Uterus (tissue), 3 donors: ENCODE measurements at regions not wholly inside any gene's neighbourhood (a gene's known extent, or its start where the extent isn't known, plus 50 kb on each side); places are given as distances from the start of the nearest gene placed in this dataset.
A peak's percentile ranks its signal among the peaks of the same experiment; 100 is the strongest.

Experiments
- DNase-seq, 2 donors: peaks; one replicate each; pipeline ENCODE4 v3.0.0-alpha.2; 2019 to 2020
- H3K27ac ChIP-seq, 2 donors: fragments of 200-600 bp; sonication (generic); 1 replicate in 1 of 2; 2 replicates in 1 of 2; pipeline ENCODE4 v1.5.1; 2016 to 2018
- H3K27me3 ChIP-seq, 2 donors: fragments of 200-600 bp; sonication (generic); one replicate each; pipeline ENCODE4 v1.5.1; 2018 to 2019; ENCODE audit warnings: control low read depth in 1 of 2
- H3K36me3 ChIP-seq, 2 donors: fragments of 200-600 bp; sonication (generic); one replicate each; pipeline ENCODE4 v1.5.1; 2019; ENCODE audit warnings: control low read depth in 1 of 2
- H3K4me1 ChIP-seq, 2 donors: fragments of 200-600 bp; sonication (generic); one replicate each; pipeline ENCODE4 v1.5.1; 2018 to 2019; ENCODE audit warnings: control low read depth in 1 of 2
- H3K4me3 ChIP-seq, 2 donors: fragments of 200-600 bp; sonication (generic); 1 replicate in 1 of 2; 2 replicates in 1 of 2; pipeline ENCODE4 v1.5.1; 2018 to 2019; ENCODE audit warnings: mild to moderate bottlenecking in 1 of 2
- H3K9me3 ChIP-seq, 2 donors: fragments of 200-600 bp; sonication (generic); one replicate each; pipeline ENCODE4 v1.5.1; 2019; ENCODE audit warnings: control low read depth in 1 of 2
- CTCF ChIP-seq, 4 experiments: fragments of 200-600 bp in 2 of 4; fragments of 450-650 bp in 2 of 4; sonication (generic) in 2 of 4; IDR thresholded peaks; one replicate each; pipeline ENCODE4 v1.5.1; 2016 to 2019; ENCODE audit warnings: antibody characterized with exemption in 4 of 4, mild to moderate bottlenecking in 2 of 4, moderate library complexity in 1 of 4
- POLR2A ChIP-seq, 2 donors: fragments of 450-650 bp; IDR thresholded peaks; one replicate each; pipeline ENCODE4 v1.6.1; 2016; ENCODE audit warnings: antibody characterized with exemption in 2 of 2, mild to moderate bottlenecking in 1 of 2, moderate library complexity in 1 of 2
- intact Hi-C: fragments of 100-400 bp; cut with DNase I; formaldehyde crosslinking; loops from one replicate; pipeline ENCODE4 v1.15.1; 2023; ENCODE audit warnings: low total_unique reads
- donor health status: DM: yes; HTN: yes; CAD: no.

GRCh38 chr2:120677696-120678247, 57.9 kb upstream of the GLI2 start:
- Histone ChIP-seq H3K27me3 (no peaks in the 10 kb centered on the region), H3K36me3 (no peaks in the 10 kb centered on the region), H3K4me3 (no peak overlapping the region), H3K27ac (no peak overlapping the region), H3K9me3 (no peaks in the 10 kb centered on the region), H3K4me1 (no peaks in the 10 kb centered on the region)
- no peak for DNase-seq
- intact Hi-C loops = loop anchor here (5.0 kb wide), 1 partner anchor 335 kb away; no protein-coding TSS in a partner anchor
- TF ChIP-seq POLR2A (IDR thresholded peaks at IDR 0.05) (no peak), CTCF (IDR thresholded peaks at IDR 0.05) (no peak)

GRCh38 chr2:120678251-120678650, 57.4 kb upstream of the GLI2 start:
- TF ChIP-seq POLR2A (IDR thresholded peaks at IDR 0.05) = no peak
- TF ChIP-seq CTCF (IDR thresholded peaks at IDR 0.05) = no peak
- H3K27me3 ChIP-seq = no peaks in the 10 kb centered on the region
- H3K27ac ChIP-seq = no peak overlapping the region
- no peak for DNase-seq
- intact Hi-C loops = loop anchor here (5.0 kb wide), 1 partner anchor 336 kb away; no protein-coding TSS in a partner anchor
- no peaks in the 10 kb centered on the region for H3K9me3 ChIP-seq
- H3K36me3 ChIP-seq = no peaks in the 10 kb centered on the region
- H3K4me1 ChIP-seq = no peaks in the 10 kb centered on the region
- no peak overlapping the region for H3K4me3 ChIP-seq

- intact Hi-C loops = loop anchor here (5.0 kb wide), 1 partner anchor 337 kb away; no protein-coding TSS in a partner anchor
- H3K4me1 ChIP-seq = no peaks in the 10 kb centered on the region
- no peaks in the 10 kb centered on the region for H3K9me3 ChIP-seq
- no peaks in the 10 kb centered on the region for H3K27me3 ChIP-seq
- no peak for DNase-seq
- no peak overlapping the region for H3K4me3 ChIP-seq
- no peak overlapping the region for H3K27ac ChIP-seq
- TF ChIP-seq CTCF (IDR thresholded peaks at IDR 0.05) (no peak), POLR2A (IDR thresholded peaks at IDR 0.05) (no peak)
- no peaks in the 10 kb centered on the region for H3K36me3 ChIP-seq
Observed at GRCh38 chr2:120678926-120679325, 56.7 kb upstream of the GLI2 start.

- intact Hi-C loops = loop anchor here (5.0 kb wide), 1 partner anchor 337 kb away; no protein-coding TSS in a partner anchor
- Histone ChIP-seq H3K4me3 (no peak overlapping the region), H3K4me1 (no peaks in the 10 kb centered on the region), H3K27me3 (no peaks in the 10 kb centered on the region), H3K27ac (no peak overlapping the region), H3K36me3 (no peaks in the 10 kb centered on the region), H3K9me3 (no peaks in the 10 kb centered on the region)
- no peak for TF ChIP-seq POLR2A (IDR thresholded peaks at IDR 0.05)
- TF ChIP-seq CTCF (IDR thresholded peaks at IDR 0.05) = no peak
- no peak for DNase-seq
Observed at GRCh38 chr2:120679526-120679925, 56.1 kb upstream of the GLI2 start.

GRCh38 chr2:120680136-120680761, 55.4 kb upstream of the GLI2 start:
- peak; percentile 71 to 81 for DNase-seq
- TF ChIP-seq CTCF (IDR thresholded peaks at IDR 0.05) (peak; percentile 48 to 84 (median 74)), POLR2A (IDR thresholded peaks at IDR 0.05) (no peak)
- Histone ChIP-seq H3K9me3 (no peaks in the 10 kb centered on the region), H3K27me3 (no peaks in the 10 kb centered on the region), H3K4me3 (no peak overlapping the region), H3K36me3 (no peaks in the 10 kb centered on the region), H3K4me1 (no peaks in the 10 kb centered on the region), H3K27ac (no peak overlapping the region)
- intact Hi-C loops = no loop called here
